A673 (cell line): ENCODE measurements at regions not wholly inside any gene's neighbourhood (a gene's known extent, or its start where the extent isn't known, plus 50 kb on each side); places are given as distances from the start of the nearest gene placed in this dataset.

Source experiments
- BruUV-seq: library from RNA; stranded (reverse); fragments of 400-500 nt; replicated peaks from 2 replicates; lab custom pipeline; 2021; lab: Mats Ljungman, UMichigan
- CTCF ChIA-PET: fragments of 300-600 bp; sonication (Branson Sonifier 250); formaldehyde crosslinking; loops from one replicate; lab custom pipeline; 2022; ENCODE audit warnings: antibody characterized with exemption; lab: Charles Lee
- POLR2A ChIA-PET: fragments of 300-600 bp; sonication (Branson Sonifier 250); formaldehyde crosslinking; loops from one replicate; lab custom pipeline; 2022; ENCODE audit warnings: antibody characterized with exemption; ENCODE audit not compliant: low non-redundant PET; lab: Charles Lee
- DNase-seq: peaks from one replicate; pipeline ENCODE4 v3.0.0-alpha.2; 2015; ENCODE audit warnings: low spot score
- H3K27ac ChIP-seq: fragments of 200-600 bp; sonication (generic); 2 replicates; pipeline ENCODE4 v1.5.1; 2016; ENCODE audit warnings: mixed run types, low read depth, mild to moderate bottlenecking, mixed read lengths, antibody characterized with exemption, low read length; ENCODE audit not compliant: poor library complexity, severe bottlenecking
- H3K27me3 ChIP-seq: fragments of 200-600 bp; sonication (generic); replicated peaks from 2 replicates; pipeline ENCODE4 v1.6.1; 2017; ENCODE audit warnings: mixed run types, low read depth, mild to moderate bottlenecking, mixed read lengths, antibody characterized with exemption, low read length; ENCODE audit not compliant: insufficient read depth, poor library complexity
- H3K36me3 ChIP-seq: fragments of 200-600 bp; sonication (generic); 2 replicates; pipeline ENCODE4 v1.6.1; 2016; ENCODE audit warnings: mixed run types, mild to moderate bottlenecking, mixed read lengths, antibody characterized with exemption, low read length; ENCODE audit not compliant: insufficient read depth, poor library complexity, severe bottlenecking
- H3K4me1 ChIP-seq: fragments of 200-600 bp; sonication (generic); 2 replicates; pipeline ENCODE4 v1.6.1; 2017; ENCODE audit warnings: mixed run types, mild to moderate bottlenecking, mixed read lengths, antibody characterized with exemption, low read length; ENCODE audit not compliant: insufficient read depth, poor library complexity, severe bottlenecking
- H3K4me3 ChIP-seq: fragments of 200-600 bp; sonication (generic); 2 replicates; pipeline ENCODE4 v1.5.1; 2016; ENCODE audit warnings: low read depth, mixed run types, mild to moderate bottlenecking, mixed read lengths, low read length; ENCODE audit not compliant: poor library complexity, severe bottlenecking
- H3K9me3 ChIP-seq: fragments of 200-600 bp; sonication (generic); 2 replicates; pipeline ENCODE4 v1.6.1; 2016; ENCODE audit warnings: mixed run types, low read depth, mild to moderate bottlenecking, mixed read lengths, antibody characterized with exemption, low read length; ENCODE audit not compliant: poor library complexity, severe bottlenecking
- EZH2 ChIP-seq: fragments of 200-600 bp; sonication (generic); IDR thresholded peaks from 2 replicates; pipeline ENCODE4 v1.6.1; 2017; ENCODE audit warnings: borderline replicate concordance, low read depth, mild to moderate bottlenecking, mixed read lengths, antibody characterized with exemption, low read length; ENCODE audit not compliant: poor library complexity, severe bottlenecking
- intact Hi-C: fragments of 100-400 bp; cut with micrococcal nuclease; formaldehyde crosslinking; loops from one replicate; pipeline ENCODE4 v1.10.0; 2022; ENCODE audit not compliant: unreplicated experiment
- TF ChIP-seq, protein P1 (sequence below): fragments of 300-800, 200-600 bp; sonication (generic); conservative IDR thresholded peaks from 2 replicates; pipeline ENCODE4 v1.5.1; 2017; ENCODE audit warnings: low read depth, mild to moderate bottlenecking, antibody characterized with exemption, low read length, moderate library complexity, mixed read lengths

DNA sequence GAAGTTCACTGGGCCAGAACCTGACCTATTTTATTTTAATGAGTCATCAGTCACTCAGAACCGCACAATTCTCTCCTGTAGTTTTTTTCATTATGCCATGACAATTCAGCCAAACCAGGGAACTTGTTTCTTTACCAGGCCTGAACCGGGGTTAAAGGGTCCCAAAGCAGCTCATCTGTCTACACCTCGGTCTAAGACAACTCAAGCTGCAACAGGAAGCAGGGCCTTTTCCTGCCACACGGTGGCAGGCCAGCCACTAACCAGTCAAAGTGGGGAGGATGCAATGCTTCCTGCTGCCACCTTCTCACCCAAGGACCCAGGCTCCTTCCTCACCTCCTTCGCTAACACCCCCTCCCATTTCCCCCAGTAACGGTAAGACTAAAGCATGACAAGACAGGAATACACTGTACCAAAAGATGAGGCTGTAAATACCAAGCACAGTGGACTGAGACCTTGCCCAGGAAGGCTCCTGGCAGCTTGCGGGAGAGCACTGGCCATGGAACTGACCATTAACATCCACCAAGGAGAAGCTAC is 56.7 kb upstream of the ACKR3 start:
- Histone ChIP-seq H3K36me3 (no peaks in the 10 kb centered on the region), H3K27ac (no peak overlapping the region), H3K4me3 (no peak overlapping the region), H3K27me3 (peaks cover 27% of the 10 kb centered on the region), H3K9me3 (no peaks in the 10 kb centered on the region), H3K4me1 (no peaks in the 10 kb centered on the region)
- BruUV-seq: no TSS peak
- ChIA-PET POLR2A (no interaction called here), CTCF (interaction anchor here (0.6 to 2.0 kb wide), 3 partner anchors 57 to 548 kb away, joined by 3 to 8 read pairs (median 4); partner anchors contain the start of gene ACKR3)
- intact Hi-C loops: loop anchor here (1.0 to 5.0 kb wide), 4 partner anchors 54 to 547 kb away; partner anchors contain the start of gene ACKR3
- TF ChIP-seq, protein P1, sequence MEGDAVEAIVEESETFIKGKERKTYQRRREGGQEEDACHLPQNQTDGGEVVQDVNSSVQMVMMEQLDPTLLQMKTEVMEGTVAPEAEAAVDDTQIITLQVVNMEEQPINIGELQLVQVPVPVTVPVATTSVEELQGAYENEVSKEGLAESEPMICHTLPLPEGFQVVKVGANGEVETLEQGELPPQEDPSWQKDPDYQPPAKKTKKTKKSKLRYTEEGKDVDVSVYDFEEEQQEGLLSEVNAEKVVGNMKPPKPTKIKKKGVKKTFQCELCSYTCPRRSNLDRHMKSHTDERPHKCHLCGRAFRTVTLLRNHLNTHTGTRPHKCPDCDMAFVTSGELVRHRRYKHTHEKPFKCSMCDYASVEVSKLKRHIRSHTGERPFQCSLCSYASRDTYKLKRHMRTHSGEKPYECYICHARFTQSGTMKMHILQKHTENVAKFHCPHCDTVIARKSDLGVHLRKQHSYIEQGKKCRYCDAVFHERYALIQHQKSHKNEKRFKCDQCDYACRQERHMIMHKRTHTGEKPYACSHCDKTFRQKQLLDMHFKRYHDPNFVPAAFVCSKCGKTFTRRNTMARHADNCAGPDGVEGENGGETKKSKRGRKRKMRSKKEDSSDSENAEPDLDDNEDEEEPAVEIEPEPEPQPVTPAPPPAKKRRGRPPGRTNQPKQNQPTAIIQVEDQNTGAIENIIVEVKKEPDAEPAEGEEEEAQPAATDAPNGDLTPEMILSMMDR: peak; percentile 82
- no peak for TF ChIP-seq EZH2
- peak; percentile 54 for DNase-seq

GRCh38 chr2:236513956-236514355 is 55.7 kb upstream of the ACKR3 start:
- Histone ChIP-seq H3K27me3 (peaks cover 22% of the 10 kb centered on the region), H3K4me3 (no peak overlapping the region), H3K9me3 (no peaks in the 10 kb centered on the region), H3K27ac (no peak overlapping the region), H3K4me1 (no peaks in the 10 kb centered on the region), H3K36me3 (no peaks in the 10 kb centered on the region)
- intact Hi-C loops: loop anchor here (1.0 to 5.0 kb wide), 3 partner anchors 53 to 546 kb away; partner anchors contain the start of gene ACKR3
- ChIA-PET CTCF (interaction anchor here (2.0 kb wide), 1 partner anchor 547 kb away, joined by 8 read pairs; no protein-coding TSS in a partner anchor), POLR2A (no interaction called here)
- DNase-seq: no peak
- BruUV-seq: no TSS peak
- no peak for TF ChIP-seq EZH2
- TF ChIP-seq, protein P1: no peak

DNA sequence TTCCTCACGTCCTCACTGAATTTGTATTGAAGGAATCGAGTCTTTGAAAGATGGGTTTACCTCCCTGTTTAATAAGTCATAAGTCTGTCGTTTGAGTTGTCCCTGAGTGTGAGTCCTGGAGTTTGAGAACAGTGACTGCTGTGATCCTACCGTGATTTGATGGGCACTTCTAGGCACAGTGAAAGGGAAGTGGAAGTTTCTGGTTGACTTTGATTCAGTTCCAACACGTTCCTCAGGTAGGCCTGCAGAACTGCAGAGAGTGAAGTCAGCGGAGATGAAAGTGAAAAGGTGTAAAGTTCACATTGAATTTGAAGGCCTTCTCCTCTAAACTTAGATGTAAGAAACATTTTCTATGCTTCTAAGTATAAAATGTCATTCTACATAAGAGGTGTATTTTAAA is 52.9 kb upstream of the ACKR3 start:
- Histone ChIP-seq H3K9me3 (no peaks in the 10 kb centered on the region), H3K4me1 (no peaks in the 10 kb centered on the region), H3K36me3 (no peaks in the 10 kb centered on the region), H3K4me3 (no peak overlapping the region), H3K27me3 (peaks cover 37% of the 10 kb centered on the region), H3K27ac (no peak overlapping the region)
- BruUV-seq: no TSS peak
- ChIA-PET POLR2A (no interaction called here), CTCF (no interaction called here)
- intact Hi-C loops: no loop called here
- no peak for TF ChIP-seq EZH2
- TF ChIP-seq, protein P1: no peak
- no peak for DNase-seq
